NT2/D1 (cell line): ENCODE measurements at regions not wholly inside any gene's neighbourhood (a gene's known extent, or its start where the extent isn't known, plus 50 kb on each side); places are given as distances from the start of the nearest gene placed in this dataset.

Experiments
- YY1 ChIP-seq: IDR thresholded peaks from 2 replicates; pipeline ENCODE4 v1.6.1; 2011; ENCODE audit not compliant: insufficient read length, insufficient read depth
- ZNF274 ChIP-seq: IDR thresholded peaks from 2 replicates; pipeline ENCODE4 v1.6.1; 2011; ENCODE audit warnings: mild to moderate bottlenecking, low read depth, low read length

DNA sequence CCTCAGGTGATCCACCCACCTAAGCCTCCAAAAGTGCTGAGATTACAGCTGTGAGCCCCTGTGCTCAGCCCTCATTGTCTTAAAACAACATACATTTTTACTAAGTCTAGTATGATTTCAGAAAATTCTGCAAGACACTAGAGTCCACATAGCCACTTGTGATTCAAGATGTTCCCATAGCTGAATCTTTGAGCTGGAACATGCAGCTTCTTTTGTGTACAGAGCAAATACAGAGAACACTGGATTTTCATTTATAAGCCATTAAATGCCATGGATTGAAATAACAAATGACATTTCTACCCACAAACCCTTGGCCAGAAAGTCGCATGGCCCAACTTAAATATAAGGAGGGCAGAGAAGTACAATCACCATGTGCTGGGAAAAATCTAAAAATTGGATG lies 1489.2 kb upstream of the GBE1 start:
- no peak for TF ChIP-seq ZNF274
- no peak for TF ChIP-seq YY1
